GM06990 (cell line): ENCODE measurements at regions not wholly inside any gene's neighbourhood (a gene's known extent, or its start where the extent isn't known, plus 50 kb on each side); places are given as distances from the start of the nearest gene placed in this dataset.
"Not testable (repeated sequence)": the region's sequence is repeated elsewhere in the genome, so short reads cannot be mapped to it uniquely, and the experiment has no call there.

ENCODE experiments used
- DNase-seq: peaks from one replicate; pipeline ENCODE4 v3.0.0-alpha.2; 2011; ENCODE audit not compliant: insufficient read length; ENCODE audit errors: extremely low read depth
- H3K27me3 ChIP-seq: replicated peaks from 2 replicates; pipeline ENCODE4 v1.6.0; 2011; ENCODE audit warnings: low read length; ENCODE audit not compliant: control insufficient read depth, insufficient read depth
- H3K36me3 ChIP-seq: 2 replicates; pipeline ENCODE4 v1.5.1; 2011; ENCODE audit warnings: low read length; ENCODE audit not compliant: control insufficient read depth, insufficient read depth
- H3K4me3 ChIP-seq: replicated peaks from 2 replicates; pipeline ENCODE4 v1.5.1; 2011; ENCODE audit warnings: low read depth, mild to moderate bottlenecking, control low read depth, low read length
- TF ChIP-seq, protein P1 (sequence below): IDR thresholded peaks from 2 replicates; pipeline ENCODE4 v1.5.1; 2011; ENCODE audit warnings: low read length, control low read depth, mild to moderate bottlenecking, inconsistent platforms; ENCODE audit not compliant: insufficient read depth, poor library complexity, severe bottlenecking

DNA sequence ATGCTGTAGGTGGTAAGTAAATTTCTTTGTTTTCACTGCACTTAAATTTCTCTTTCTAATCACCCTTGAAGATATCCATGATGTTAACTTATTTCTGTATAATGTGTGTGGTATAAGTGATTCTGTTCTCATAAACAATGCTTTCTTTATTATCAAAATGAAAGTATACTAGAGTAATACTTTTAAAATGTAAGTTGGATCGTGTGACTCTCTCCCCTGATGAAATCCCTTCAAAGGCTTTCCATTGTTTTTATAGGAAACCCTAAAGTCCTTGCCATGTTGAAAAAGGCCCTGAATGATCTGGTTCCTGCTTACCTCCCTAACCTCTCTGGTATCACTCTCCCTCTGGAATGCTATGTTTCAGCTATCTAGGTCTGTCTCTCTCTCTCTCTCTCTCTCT, 191.1 kb upstream of the LHX8 start:
- no peaks in the 10 kb centered on the region for H3K27me3 ChIP-seq
- no peak for DNase-seq
- no peak overlapping the region for H3K4me3 ChIP-seq
- no peaks in the 10 kb centered on the region for H3K36me3 ChIP-seq
- TF ChIP-seq, protein P1, sequence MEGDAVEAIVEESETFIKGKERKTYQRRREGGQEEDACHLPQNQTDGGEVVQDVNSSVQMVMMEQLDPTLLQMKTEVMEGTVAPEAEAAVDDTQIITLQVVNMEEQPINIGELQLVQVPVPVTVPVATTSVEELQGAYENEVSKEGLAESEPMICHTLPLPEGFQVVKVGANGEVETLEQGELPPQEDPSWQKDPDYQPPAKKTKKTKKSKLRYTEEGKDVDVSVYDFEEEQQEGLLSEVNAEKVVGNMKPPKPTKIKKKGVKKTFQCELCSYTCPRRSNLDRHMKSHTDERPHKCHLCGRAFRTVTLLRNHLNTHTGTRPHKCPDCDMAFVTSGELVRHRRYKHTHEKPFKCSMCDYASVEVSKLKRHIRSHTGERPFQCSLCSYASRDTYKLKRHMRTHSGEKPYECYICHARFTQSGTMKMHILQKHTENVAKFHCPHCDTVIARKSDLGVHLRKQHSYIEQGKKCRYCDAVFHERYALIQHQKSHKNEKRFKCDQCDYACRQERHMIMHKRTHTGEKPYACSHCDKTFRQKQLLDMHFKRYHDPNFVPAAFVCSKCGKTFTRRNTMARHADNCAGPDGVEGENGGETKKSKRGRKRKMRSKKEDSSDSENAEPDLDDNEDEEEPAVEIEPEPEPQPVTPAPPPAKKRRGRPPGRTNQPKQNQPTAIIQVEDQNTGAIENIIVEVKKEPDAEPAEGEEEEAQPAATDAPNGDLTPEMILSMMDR, result no peak

GRCh38 chr1:74946388-74946787, 187.8 kb upstream of the LHX8 start:
- no peaks in the 10 kb centered on the region for H3K36me3 ChIP-seq
- no peak overlapping the region for H3K4me3 ChIP-seq
- TF ChIP-seq, protein P1, result no peak
- H3K27me3 ChIP-seq, result no peaks in the 10 kb centered on the region
- no peak for DNase-seq

DNA sequence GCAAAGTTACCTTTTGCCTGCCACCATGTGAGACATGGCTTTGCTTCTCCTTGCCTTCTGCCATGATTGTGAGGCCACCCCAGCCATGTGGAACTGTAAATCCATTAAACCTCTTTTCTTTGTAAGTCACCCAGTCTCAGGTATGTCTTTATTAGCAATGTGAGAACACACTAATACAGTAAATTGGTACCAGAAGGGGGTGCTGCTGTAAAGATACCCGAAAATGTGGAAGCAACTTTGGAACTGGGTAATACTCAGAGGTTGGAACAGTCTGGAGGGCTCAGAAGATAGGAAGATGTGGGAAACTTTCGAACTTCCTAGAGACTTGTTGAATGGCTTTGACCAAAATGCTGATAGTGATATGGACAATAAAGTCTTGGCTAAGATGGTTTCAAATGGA, 184.8 kb upstream of the LHX8 start:
- H3K27me3 ChIP-seq, H3K36me3 ChIP-seq, DNase-seq, H3K4me3 ChIP-seq: not testable (repeated sequence)

GRCh38 chr1:74951981-74952380, 182.2 kb upstream of the LHX8 start:
- not testable (repeated sequence) for H3K4me3 ChIP-seq, H3K27me3 ChIP-seq, H3K36me3 ChIP-seq, DNase-seq

DNA sequence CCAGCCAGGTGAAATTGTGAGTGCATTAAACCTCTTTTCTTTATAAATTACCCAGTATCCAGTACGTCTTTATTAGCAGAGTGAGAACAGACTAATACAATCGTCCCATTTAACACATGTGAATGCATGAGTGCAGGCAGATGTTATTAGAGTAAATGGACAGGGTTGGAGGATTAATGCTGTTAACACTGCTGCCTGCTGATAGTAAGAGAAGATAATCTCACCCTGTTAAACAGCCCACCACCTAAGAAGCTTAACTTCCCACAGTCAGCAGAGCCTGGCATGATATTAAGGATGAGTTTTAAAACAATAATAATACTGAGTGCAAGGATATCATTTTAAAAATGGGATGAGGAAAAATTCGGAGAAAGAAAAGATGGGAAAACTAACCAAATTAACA, 181.4 kb upstream of the LHX8 start:
- H3K4me3 ChIP-seq, result no peak overlapping the region
- TF ChIP-seq, protein P1, result no peak
- H3K27me3 ChIP-seq, result no peaks in the 10 kb centered on the region
- H3K36me3 ChIP-seq, result no peaks in the 10 kb centered on the region
- no peak for DNase-seq

- Histone ChIP-seq H3K4me3 (no peak overlapping the region), H3K36me3 (no peaks in the 10 kb centered on the region), H3K27me3 (no peaks in the 10 kb centered on the region)
- DNase-seq, result no peak
- TF ChIP-seq, protein P1, result no peak
Observed at GRCh38 chr1:74953622-74954021, 180.6 kb upstream of the LHX8 start.

DNA sequence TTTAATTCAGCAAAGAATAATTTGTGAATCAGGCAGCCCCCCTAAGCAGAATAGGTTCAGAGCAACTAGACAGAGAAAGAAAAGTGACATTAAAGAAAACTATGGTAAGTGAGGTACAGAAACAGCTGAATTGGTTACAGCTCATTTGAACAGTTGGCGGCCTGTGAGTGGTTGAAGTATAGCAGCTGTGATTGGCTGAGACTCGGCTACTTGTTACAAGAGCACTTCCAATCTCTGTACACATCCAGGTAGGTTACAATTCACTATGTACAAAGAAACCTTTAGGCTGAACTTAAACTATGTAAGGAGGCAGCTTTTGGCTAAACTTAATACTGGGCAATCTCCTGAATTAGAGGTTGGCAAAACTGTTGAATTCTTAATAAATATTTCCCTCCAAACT, 171.1 kb upstream of the LHX8 start:
- TF ChIP-seq, protein P1, result no peak
- Histone ChIP-seq H3K4me3 (no peak overlapping the region), H3K36me3 (no peaks in the 10 kb centered on the region), H3K27me3 (no peaks in the 10 kb centered on the region)
- DNase-seq, result no peak
